DOHH2 (cell line): ENCODE measurements at regions not wholly inside any gene's neighbourhood (a gene's known extent, or its start where the extent isn't known, plus 50 kb on each side); places are given as distances from the start of the nearest gene placed in this dataset.
"Not testable (repeated sequence)": the region's sequence is repeated elsewhere in the genome, so short reads cannot be mapped to it uniquely, and the experiment has no call there.

Source experiments
- H3F3A ChIP-seq: fragments of 200-600 bp; sonication (generic), shearing (Covaris generic); 2 replicates; pipeline ENCODE4 v1.6.0; 2016; ENCODE audit warnings: antibody characterized with exemption, mild to moderate bottlenecking; ENCODE audit not compliant: control insufficient read depth, insufficient read depth
- H3K27ac ChIP-seq: fragments of 200-600 bp; sonication (generic); 2 replicates; pipeline ENCODE4 v1.5.1; 2014; ENCODE audit warnings: low read depth, mild to moderate bottlenecking, low read length, moderate library complexity
- H3K27me3 ChIP-seq: fragments of 200-600 bp; sonication (generic); 2 replicates; pipeline ENCODE4 v1.6.1; 2014; ENCODE audit warnings: mild to moderate bottlenecking, low read length, mixed read lengths; ENCODE audit not compliant: control insufficient read depth
- H3K36me3 ChIP-seq: fragments of 200-600 bp; sonication (generic); 2 replicates; pipeline ENCODE4 v1.6.1; 2014; ENCODE audit warnings: mild to moderate bottlenecking, low read length, moderate library complexity, mixed read lengths; ENCODE audit not compliant: control insufficient read depth
- H3K4me1 ChIP-seq: fragments of 200-600 bp; sonication (generic); 2 replicates; pipeline ENCODE4 v1.6.1; 2014; ENCODE audit warnings: mild to moderate bottlenecking, low read length, mixed read lengths; ENCODE audit not compliant: control insufficient read depth
- H3K4me2 ChIP-seq: fragments of 200-600 bp; sonication (generic); 2 replicates; pipeline ENCODE4 v1.6.0; 2014; ENCODE audit warnings: mild to moderate bottlenecking, low read length, moderate library complexity
- H3K4me3 ChIP-seq: fragments of 200-600 bp; sonication (generic); 2 replicates; pipeline ENCODE4 v1.5.1; 2014; ENCODE audit warnings: mild to moderate bottlenecking, low read length, mixed read lengths
- H3K79me2 ChIP-seq: fragments of 200-600 bp; sonication (generic); 2 replicates; pipeline ENCODE4 v1.6.1; 2014; ENCODE audit warnings: mild to moderate bottlenecking, low read length, mixed read lengths; ENCODE audit not compliant: control insufficient read depth
- H3K9me2 ChIP-seq: fragments of 200-600 bp; sonication (generic); replicated peaks from 2 replicates; pipeline ENCODE4 v1.6.1; 2014; ENCODE audit warnings: mild to moderate bottlenecking, low read length, mixed read lengths; ENCODE audit not compliant: control insufficient read depth
- H3K9me3 ChIP-seq: fragments of 200-600 bp; sonication (generic); 2 replicates; pipeline ENCODE4 v1.6.1; 2014; ENCODE audit warnings: antibody characterized with exemption, low read length, mixed read lengths; ENCODE audit not compliant: control insufficient read depth, insufficient read depth
- H4K20me1 ChIP-seq: fragments of 200-600 bp; sonication (generic); 2 replicates; pipeline ENCODE4 v1.6.0; 2014; ENCODE audit warnings: low read depth, mild to moderate bottlenecking, antibody characterized with exemption, low read length, moderate library complexity; ENCODE audit not compliant: control insufficient read depth, insufficient read depth
- CTCF ChIP-seq: fragments of 200-600 bp; sonication (generic); IDR thresholded peaks from one replicate; pipeline ENCODE4 v1.5.1; 2014; ENCODE audit warnings: antibody characterized with exemption, mild to moderate bottlenecking, low read depth, low read length; ENCODE audit not compliant: poor library complexity, severe bottlenecking
- EZH2phosphoT487 ChIP-seq: fragments of 200-600 bp; sonication (generic); IDR thresholded peaks from 2 replicates; pipeline ENCODE4 v1.6.1; 2017; ENCODE audit warnings: borderline replicate concordance, mild to moderate bottlenecking, antibody characterized with exemption, low read length, moderate library complexity, mixed read lengths

- no peak overlapping the region for H3K27ac ChIP-seq
- no peak overlapping the region for H3K4me2 ChIP-seq
- no peak for TF ChIP-seq CTCF
- TF ChIP-seq EZH2phosphoT487 = no peak
- H3F3A ChIP-seq = no peaks in the 10 kb centered on the region
- no peaks in the 10 kb centered on the region for H3K36me3 ChIP-seq
- no peaks in the 10 kb centered on the region for H3K9me3 ChIP-seq
- H3K4me1 ChIP-seq = no peaks in the 10 kb centered on the region
- no peaks in the 10 kb centered on the region for H3K27me3 ChIP-seq
- H3K4me3 ChIP-seq = no peak overlapping the region
- H3K9me2 ChIP-seq = no peaks in the 10 kb centered on the region
- H4K20me1 ChIP-seq = no peaks in the 10 kb centered on the region
- H3K79me2 ChIP-seq = no peaks in the 10 kb centered on the region
These were observed 356.8 kb upstream of the PCDH10 start for GRCh38 chr4:132792310-132792709.

GRCh38 chr4:132797856-132798255 is 351.2 kb upstream of the PCDH10 start:
- TF ChIP-seq CTCF = no peak
- no peak for TF ChIP-seq EZH2phosphoT487
- H4K20me1 ChIP-seq = no peaks in the 10 kb centered on the region

GRCh38 chr4:132809298-132810032 is 339.6 kb upstream of the PCDH10 start:
- no peaks in the 10 kb centered on the region for H3K4me1 ChIP-seq
- H3K9me2 ChIP-seq = no peaks in the 10 kb centered on the region
- no peaks in the 10 kb centered on the region for H3K9me3 ChIP-seq
- no peaks in the 10 kb centered on the region for H3K36me3 ChIP-seq
- H4K20me1 ChIP-seq = no peaks in the 10 kb centered on the region
- no peak overlapping the region for H3K4me3 ChIP-seq
- H3F3A ChIP-seq = no peaks in the 10 kb centered on the region
- no peak overlapping the region for H3K4me2 ChIP-seq
- H3K27me3 ChIP-seq = no peaks in the 10 kb centered on the region
- no peak overlapping the region for H3K27ac ChIP-seq
- no peaks in the 10 kb centered on the region for H3K79me2 ChIP-seq
- TF ChIP-seq EZH2phosphoT487 (no peak), CTCF (no peak)

More at GRCh38 chr4:132797856-132798255, 351.2 kb upstream of the PCDH10 start:
- Histone ChIP-seq H3K79me2 (no peaks in the 10 kb centered on the region), H3K4me1 (no peaks in the 10 kb centered on the region), H3K9me2 (no peaks in the 10 kb centered on the region), H3K27ac (no peak overlapping the region), H3K27me3 (no peaks in the 10 kb centered on the region), H3K36me3 (no peaks in the 10 kb centered on the region), H3K4me2 (no peak overlapping the region), H3F3A (no peaks in the 10 kb centered on the region), H3K9me3 (no peaks in the 10 kb centered on the region), H3K4me3 (no peak overlapping the region)

GRCh38 chr4:132813061-132813460 is 336.0 kb upstream of the PCDH10 start:
- H3K27ac ChIP-seq, H3K9me3 ChIP-seq, H3K9me2 ChIP-seq, H3K4me1 ChIP-seq, H3K4me2 ChIP-seq, H3K27me3 ChIP-seq, H3K36me3 ChIP-seq, H3F3A ChIP-seq, H3K4me3 ChIP-seq, H3K79me2 ChIP-seq, H4K20me1 ChIP-seq: not testable (repeated sequence)
